Vagina (tissue), 2 donors: ENCODE measurements at regions not wholly inside any gene's neighbourhood (a gene's known extent, or its start where the extent isn't known, plus 50 kb on each side); places are given as distances from the start of the nearest gene placed in this dataset.

Source experiments
- DNase-seq, 2 donors: peaks; one replicate each; pipeline ENCODE4 v3.0.0-alpha.2; 2017; ENCODE audit errors: extremely low spot score in 2 of 2
- H3K27ac ChIP-seq: fragments of 200-600 bp; sonication (generic); one replicate; pipeline ENCODE4 v1.5.1; 2019
- H3K27me3 ChIP-seq: fragments of 200-600 bp; sonication (generic); one replicate; pipeline ENCODE4 v1.5.1; 2019
- H3K36me3 ChIP-seq, 2 donors: fragments of 200-600 bp; sonication (generic); one replicate each; pipeline ENCODE4 v1.5.1; 2017 to 2019
- H3K4me1 ChIP-seq: fragments of 200-600 bp; sonication (generic); one replicate; pipeline ENCODE4 v1.5.1; 2019
- H3K4me3 ChIP-seq, 2 donors: fragments of 200-600 bp; sonication (generic); 1 replicate in 1 of 2; 2 replicates in 1 of 2; pipeline ENCODE4 v1.5.1; 2016 to 2019
- H3K9me3 ChIP-seq: fragments of 200-600 bp; sonication (generic); one replicate; pipeline ENCODE4 v1.5.1; 2019
- POLR2A ChIP-seq, 2 donors: fragments of 450-650 bp; IDR thresholded peaks; one replicate each; pipeline ENCODE4 v1.6.1; 2017; ENCODE audit warnings: antibody characterized with exemption in 2 of 2, mild to moderate bottlenecking in 2 of 2, moderate library complexity in 2 of 2
- POLR2AphosphoS5 ChIP-seq, 2 donors: sonication (generic); formaldehyde crosslinking; IDR thresholded peaks; one replicate each; pipeline ENCODE4 v1.9.0; 2017; ENCODE audit warnings: antibody characterized with exemption in 2 of 2, mild to moderate bottlenecking in 2 of 2, low read depth in 1 of 2; ENCODE audit not compliant: insufficient read depth in 1 of 2
- intact Hi-C: fragments of 100-400 bp; cut with DNase I; formaldehyde crosslinking; loops from one replicate; pipeline ENCODE4 v1.15.1; 2023
- TF ChIP-seq, protein P1 (sequence below), 3 experiments: fragments of 450-650 bp in 2 of 3; fragments of 200-600 bp in 1 of 3; sonication (generic) in 1 of 3; IDR thresholded peaks; one replicate each; pipeline ENCODE4 v1.5.1; 2017 to 2019; ENCODE audit warnings: antibody characterized with exemption in 3 of 3, mild to moderate bottlenecking in 2 of 3, moderate library complexity in 2 of 3

DNA sequence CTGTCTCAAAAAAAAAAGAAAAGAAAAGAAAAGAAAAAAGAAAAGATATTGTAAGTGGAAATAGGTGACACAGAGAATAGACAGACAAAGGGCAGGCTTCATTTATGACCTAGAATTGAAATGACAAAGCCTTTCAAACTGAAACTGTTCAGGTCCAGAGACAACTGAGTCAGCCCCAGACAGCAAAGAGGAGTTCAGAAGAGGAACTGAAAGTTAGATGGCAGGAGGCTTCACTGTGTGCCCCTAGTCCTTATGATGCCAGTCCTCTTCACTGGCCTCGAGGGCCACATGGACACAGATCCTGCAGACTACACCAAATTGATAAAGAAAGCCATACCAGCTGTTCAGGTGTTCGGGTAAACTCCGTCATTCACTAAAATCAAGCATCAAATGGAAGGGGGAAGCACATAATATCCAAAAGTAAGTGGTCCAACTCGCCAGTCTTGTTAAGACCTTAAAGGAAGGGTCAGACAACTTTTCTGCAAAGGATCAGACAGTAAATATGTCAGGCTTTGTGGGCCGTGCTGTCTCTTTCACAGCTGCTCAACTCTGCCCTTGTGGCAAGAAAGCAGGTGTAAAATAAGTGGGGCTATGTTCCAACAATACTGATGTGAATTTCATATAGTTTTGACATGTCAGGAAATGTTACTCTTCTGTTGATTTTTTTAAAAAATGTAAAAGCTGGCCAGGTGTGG, 231.9 kb upstream of the MGAT5 start:
- H3K4me1 ChIP-seq = no peaks in the 10 kb centered on the region
- H3K36me3 ChIP-seq = no peaks in the 10 kb centered on the region
- no peaks in the 10 kb centered on the region for H3K27me3 ChIP-seq
- no peaks in the 10 kb centered on the region for H3K9me3 ChIP-seq
- no peak overlapping the region for H3K27ac ChIP-seq
- H3K4me3 ChIP-seq = no peak overlapping the region
- no peak for DNase-seq
- intact Hi-C loops = no loop called here
- TF ChIP-seq, protein P1, sequence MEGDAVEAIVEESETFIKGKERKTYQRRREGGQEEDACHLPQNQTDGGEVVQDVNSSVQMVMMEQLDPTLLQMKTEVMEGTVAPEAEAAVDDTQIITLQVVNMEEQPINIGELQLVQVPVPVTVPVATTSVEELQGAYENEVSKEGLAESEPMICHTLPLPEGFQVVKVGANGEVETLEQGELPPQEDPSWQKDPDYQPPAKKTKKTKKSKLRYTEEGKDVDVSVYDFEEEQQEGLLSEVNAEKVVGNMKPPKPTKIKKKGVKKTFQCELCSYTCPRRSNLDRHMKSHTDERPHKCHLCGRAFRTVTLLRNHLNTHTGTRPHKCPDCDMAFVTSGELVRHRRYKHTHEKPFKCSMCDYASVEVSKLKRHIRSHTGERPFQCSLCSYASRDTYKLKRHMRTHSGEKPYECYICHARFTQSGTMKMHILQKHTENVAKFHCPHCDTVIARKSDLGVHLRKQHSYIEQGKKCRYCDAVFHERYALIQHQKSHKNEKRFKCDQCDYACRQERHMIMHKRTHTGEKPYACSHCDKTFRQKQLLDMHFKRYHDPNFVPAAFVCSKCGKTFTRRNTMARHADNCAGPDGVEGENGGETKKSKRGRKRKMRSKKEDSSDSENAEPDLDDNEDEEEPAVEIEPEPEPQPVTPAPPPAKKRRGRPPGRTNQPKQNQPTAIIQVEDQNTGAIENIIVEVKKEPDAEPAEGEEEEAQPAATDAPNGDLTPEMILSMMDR (IDR thresholded peaks at IDR 0.05) = no peak
- no peak for TF ChIP-seq POLR2AphosphoS5 (IDR thresholded peaks at IDR 0.05; ENCODE audit: insufficient read depth in 1 of 2, low read depth in 1 of 2)
- no peak for TF ChIP-seq POLR2A (IDR thresholded peaks at IDR 0.05)

- Histone ChIP-seq H3K4me3 (no peak overlapping the region), H3K36me3 (no peaks in the 10 kb centered on the region), H3K27me3 (no peaks in the 10 kb centered on the region), H3K4me1 (no peaks in the 10 kb centered on the region), H3K27ac (no peak overlapping the region), H3K9me3 (no peaks in the 10 kb centered on the region)
- no peak for DNase-seq
- intact Hi-C loops = no loop called here
- TF ChIP-seq, protein P1 (IDR thresholded peaks at IDR 0.05) = no peak
- no peak for TF ChIP-seq POLR2AphosphoS5 (IDR thresholded peaks at IDR 0.05; ENCODE audit: insufficient read depth in 1 of 2, low read depth in 1 of 2)
- no peak for TF ChIP-seq POLR2A (IDR thresholded peaks at IDR 0.05)
These were observed 230.0 kb upstream of the MGAT5 start for GRCh38 chr2:134023854-134024253.

DNA sequence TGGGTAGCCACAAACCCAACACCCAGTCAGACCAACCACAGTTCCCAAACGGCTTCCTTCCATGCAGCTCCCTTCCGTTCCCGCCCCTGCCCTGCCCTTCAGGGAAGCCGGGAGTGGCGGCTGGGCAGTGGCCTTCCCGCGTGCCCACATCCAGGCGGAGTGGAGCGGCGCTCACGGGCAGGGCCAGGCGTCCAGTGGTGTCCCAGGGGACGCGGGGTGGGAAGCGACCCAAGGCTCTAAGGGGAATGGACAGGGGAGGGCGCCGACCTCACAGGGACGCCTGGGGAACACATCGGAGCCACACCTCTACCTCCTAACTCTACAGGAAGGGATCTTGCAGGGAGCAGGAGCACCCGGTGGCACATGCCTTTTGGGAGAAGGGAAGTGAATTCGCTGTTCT, 225.9 kb upstream of the MGAT5 start:
- no peaks in the 10 kb centered on the region for H3K27me3 ChIP-seq
- H3K36me3 ChIP-seq = no peaks in the 10 kb centered on the region
- H3K27ac ChIP-seq = no peak overlapping the region
- H3K9me3 ChIP-seq = no peaks in the 10 kb centered on the region
- no peak for DNase-seq
- intact Hi-C loops = no loop called here
- H3K4me1 ChIP-seq = no peaks in the 10 kb centered on the region
- TF ChIP-seq POLR2A (IDR thresholded peaks at IDR 0.05) = no peak
- TF ChIP-seq POLR2AphosphoS5 (IDR thresholded peaks at IDR 0.05; ENCODE audit: insufficient read depth in 1 of 2, low read depth in 1 of 2) = no peak
- TF ChIP-seq, protein P1 (IDR thresholded peaks at IDR 0.05) = no peak
- H3K4me3 ChIP-seq = no peak overlapping the region

- intact Hi-C loops = no loop called here
- Histone ChIP-seq H3K27ac (no peak overlapping the region), H3K9me3 (no peaks in the 10 kb centered on the region), H3K27me3 (no peaks in the 10 kb centered on the region), H3K36me3 (no peaks in the 10 kb centered on the region), H3K4me3 (no peak overlapping the region), H3K4me1 (no peaks in the 10 kb centered on the region)
- DNase-seq = no peak
- TF ChIP-seq POLR2AphosphoS5 (IDR thresholded peaks at IDR 0.05; ENCODE audit: insufficient read depth in 1 of 2, low read depth in 1 of 2) = no peak
- TF ChIP-seq POLR2A (IDR thresholded peaks at IDR 0.05) = no peak
- TF ChIP-seq, protein P1 (IDR thresholded peaks at IDR 0.05) = no peak
These were observed 224.5 kb upstream of the MGAT5 start for GRCh38 chr2:134029418-134029817.

DNA sequence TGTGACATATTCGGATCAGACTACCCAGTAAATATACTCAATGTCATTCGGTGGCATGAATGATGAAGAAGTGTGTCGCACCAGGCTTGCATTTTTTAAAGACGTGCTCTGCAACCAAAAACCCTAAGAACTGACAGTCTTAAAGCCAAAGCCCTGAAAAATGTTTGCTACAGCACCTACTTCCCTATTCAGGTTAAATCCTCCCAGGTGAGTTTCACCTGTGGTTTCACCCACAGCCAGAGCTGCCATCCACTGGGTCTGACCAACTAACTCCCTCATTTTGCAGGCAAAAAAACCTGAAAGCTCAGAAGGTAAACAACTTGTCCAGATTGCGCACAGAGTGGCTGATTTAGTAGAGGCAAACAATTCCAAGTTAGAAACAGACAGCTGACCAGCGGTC, 222.3 kb upstream of the MGAT5 start:
- Histone ChIP-seq H3K4me1 (no peaks in the 10 kb centered on the region), H3K4me3 (no peak overlapping the region), H3K27ac (no peak overlapping the region), H3K36me3 (no peaks in the 10 kb centered on the region), H3K9me3 (no peaks in the 10 kb centered on the region), H3K27me3 (no peaks in the 10 kb centered on the region)
- no peak for TF ChIP-seq POLR2A (IDR thresholded peaks at IDR 0.05)
- DNase-seq = no peak
- intact Hi-C loops = no loop called here
